Activated CD8-positive, alpha-beta T cell treated with anti-CD3 and anti-CD28 coated beads for 36 hours (primary cell): ENCODE measurements at regions not wholly inside any gene's neighbourhood (a gene's known extent, or its start where the extent isn't known, plus 50 kb on each side); places are given as distances from the start of the nearest gene placed in this dataset.
"Not testable (repeated sequence)": the region's sequence is repeated elsewhere in the genome, so short reads cannot be mapped to it uniquely, and the experiment has no call there.

ENCODE experiments used
- ATAC-seq: fragments of 200-7000 bp; cut with Tn5 transposase; one replicate; pipeline ENCODE4 v1.10.0; 2021; ENCODE audit warnings: mild to moderate bottlenecking, moderate library complexity
- CTCF ChIA-PET: fragments of 350-600 bp; sonication (Branson Sonifier 250); formaldehyde crosslinking; loops from one replicate; lab custom pipeline; 2021; ENCODE audit warnings: antibody characterized with exemption; lab: Charles Lee
- POLR2A ChIA-PET: fragments of 350-600 bp; sonication (Branson Sonifier 250); formaldehyde crosslinking; loops from one replicate; lab custom pipeline; 2021; ENCODE audit warnings: antibody characterized with exemption; lab: Charles Lee
- DNase-seq: peaks from one replicate; pipeline ENCODE4 v3.0.0-alpha.2; 2020
- H3K27ac Mint-ChIP-seq: one replicate; pipeline ENCODE4 v1.8.0; 2021; ENCODE audit warnings: mild to moderate bottlenecking, mixed read lengths
- H3K27me3 Mint-ChIP-seq: one replicate; pipeline ENCODE4 v1.8.0; 2021; ENCODE audit warnings: mixed read lengths
- H3K36me3 Mint-ChIP-seq: one replicate; pipeline ENCODE4 v1.8.0; 2021; ENCODE audit warnings: low read depth, mixed read lengths
- H3K4me1 Mint-ChIP-seq: one replicate; pipeline ENCODE4 v1.8.0; 2021; ENCODE audit warnings: low read depth, mixed read lengths
- H3K4me3 Mint-ChIP-seq: one replicate; pipeline ENCODE4 v1.8.0; 2021; ENCODE audit warnings: mild to moderate bottlenecking, moderate library complexity, mixed read lengths
- H3K9me3 Mint-ChIP-seq: one replicate; pipeline ENCODE4 v1.8.0; 2021; ENCODE audit warnings: mixed read lengths
- intact Hi-C: fragments of 100-400 bp; cut with micrococcal nuclease; formaldehyde crosslinking; loops from one replicate; pipeline ENCODE4 v1.10.0; 2022
- TF ChIP-seq, protein P1 (sequence below): fragments of 200-600 bp; IDR thresholded peaks from one replicate; pipeline ENCODE4 v1.8.0; 2022; ENCODE audit warnings: antibody characterized with exemption, mild to moderate bottlenecking

DNA sequence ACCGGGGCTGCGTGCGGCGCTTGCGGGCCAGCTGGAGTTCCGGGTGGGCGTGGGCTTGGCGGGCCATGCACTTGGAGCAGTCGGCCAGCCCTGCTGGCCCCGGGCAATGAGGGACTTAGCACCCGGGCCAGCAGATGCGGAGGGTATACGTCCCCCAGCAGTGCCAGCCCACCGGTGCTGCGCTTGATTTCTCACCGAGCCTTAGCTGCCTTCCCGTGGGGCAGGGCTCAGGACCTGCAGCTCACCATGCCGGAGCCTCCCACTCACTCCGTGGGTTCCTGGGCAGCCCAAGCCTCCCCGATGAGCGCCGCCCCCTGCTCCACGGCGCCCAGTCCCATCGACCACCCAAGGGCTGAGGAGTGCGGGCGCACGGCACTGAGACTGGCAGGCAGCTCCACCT lies 51.4 kb upstream of the INPP4B start:
- POLR2A ChIA-PET = interaction anchor here (1.2 kb wide), 1 partner anchor 13 kb away, joined by 3 read pairs; no protein-coding TSS in a partner anchor

DNA sequence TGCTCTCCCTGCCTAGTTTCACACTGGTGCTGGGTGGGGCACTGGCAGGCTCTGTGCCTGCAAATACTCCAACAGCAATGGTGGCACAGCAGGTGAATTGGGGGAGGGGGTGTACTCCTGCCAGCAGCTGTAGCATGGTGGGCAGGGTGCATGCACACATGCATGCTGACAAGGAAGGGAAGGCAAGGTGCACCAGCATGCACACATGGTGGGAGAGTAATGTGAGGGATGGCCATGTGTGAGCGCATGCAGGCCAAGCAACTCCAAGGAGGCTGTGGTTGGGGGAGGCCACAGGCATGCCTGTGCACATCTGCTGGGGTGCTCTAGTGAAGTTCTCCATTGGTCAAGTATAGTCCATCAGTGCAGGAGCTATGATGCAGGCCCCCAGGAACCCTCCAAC lies 54.5 kb upstream of the INPP4B start:
- Mint-ChIP-seq H3K4me1 (no peaks in the 10 kb centered on the region), H3K36me3 (no peaks in the 10 kb centered on the region), H3K4me3 (no peak overlapping the region), H3K27ac (no peak overlapping the region), H3K9me3 (peaks cover 4% of the 10 kb centered on the region), H3K27me3 (peaks cover 4% of the 10 kb centered on the region)
- CTCF ChIA-PET = no interaction called here
- ATAC-seq (no peak), DNase-seq (no peak)
- POLR2A ChIA-PET = interaction anchor here (0.5 kb wide), 1 partner anchor 1352 kb away, joined by 3 read pairs; no protein-coding TSS in a partner anchor
- intact Hi-C loops = no loop called here
- TF ChIP-seq, protein P1, sequence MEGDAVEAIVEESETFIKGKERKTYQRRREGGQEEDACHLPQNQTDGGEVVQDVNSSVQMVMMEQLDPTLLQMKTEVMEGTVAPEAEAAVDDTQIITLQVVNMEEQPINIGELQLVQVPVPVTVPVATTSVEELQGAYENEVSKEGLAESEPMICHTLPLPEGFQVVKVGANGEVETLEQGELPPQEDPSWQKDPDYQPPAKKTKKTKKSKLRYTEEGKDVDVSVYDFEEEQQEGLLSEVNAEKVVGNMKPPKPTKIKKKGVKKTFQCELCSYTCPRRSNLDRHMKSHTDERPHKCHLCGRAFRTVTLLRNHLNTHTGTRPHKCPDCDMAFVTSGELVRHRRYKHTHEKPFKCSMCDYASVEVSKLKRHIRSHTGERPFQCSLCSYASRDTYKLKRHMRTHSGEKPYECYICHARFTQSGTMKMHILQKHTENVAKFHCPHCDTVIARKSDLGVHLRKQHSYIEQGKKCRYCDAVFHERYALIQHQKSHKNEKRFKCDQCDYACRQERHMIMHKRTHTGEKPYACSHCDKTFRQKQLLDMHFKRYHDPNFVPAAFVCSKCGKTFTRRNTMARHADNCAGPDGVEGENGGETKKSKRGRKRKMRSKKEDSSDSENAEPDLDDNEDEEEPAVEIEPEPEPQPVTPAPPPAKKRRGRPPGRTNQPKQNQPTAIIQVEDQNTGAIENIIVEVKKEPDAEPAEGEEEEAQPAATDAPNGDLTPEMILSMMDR = no peak

More for the DNA sequence above, 51.4 kb upstream of the INPP4B start:
- H3K36me3 Mint-ChIP-seq, H3K4me3 Mint-ChIP-seq, CTCF ChIA-PET, ATAC-seq, H3K9me3 Mint-ChIP-seq, intact Hi-C loops, H3K4me1 Mint-ChIP-seq, H3K27ac Mint-ChIP-seq, H3K27me3 Mint-ChIP-seq, DNase-seq: not testable (repeated sequence)

DNA sequence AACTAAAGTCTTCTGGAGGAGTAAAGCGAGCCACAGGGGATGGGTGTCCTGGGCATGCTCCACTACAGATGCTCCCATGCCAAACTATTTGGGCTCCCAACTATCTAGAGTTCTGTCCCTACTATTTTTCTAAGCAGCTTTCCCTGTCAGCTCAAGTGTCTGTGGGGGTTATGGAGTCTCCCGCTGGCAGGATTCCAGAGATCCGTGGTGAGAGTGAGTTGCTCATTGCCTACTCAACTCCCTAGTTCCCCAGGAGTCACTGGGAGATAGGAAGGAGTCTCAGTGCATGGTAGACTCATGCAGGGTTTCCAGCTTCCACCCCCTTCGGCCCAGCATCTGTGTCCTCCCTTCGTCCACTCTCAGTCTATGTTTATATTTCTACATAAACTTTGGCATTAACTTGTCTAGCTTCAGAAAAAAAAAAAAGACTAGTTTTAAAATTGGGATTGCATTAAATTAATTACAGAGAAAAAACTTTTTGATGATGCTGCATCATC lies 55.1 kb upstream of the INPP4B start:
- no peaks in the 10 kb centered on the region for H3K4me1 Mint-ChIP-seq
- CTCF ChIA-PET = no interaction called here
- DNase-seq (no peak), ATAC-seq (no peak)
- POLR2A ChIA-PET = interaction anchor here (0.5 kb wide), 1 partner anchor 1353 kb away, joined by 3 read pairs; no protein-coding TSS in a partner anchor
- no peaks in the 10 kb centered on the region for H3K36me3 Mint-ChIP-seq
- intact Hi-C loops = no loop called here
- peaks cover 4% of the 10 kb centered on the region for H3K9me3 Mint-ChIP-seq
- no peak overlapping the region for H3K27ac Mint-ChIP-seq
- no peak overlapping the region for H3K4me3 Mint-ChIP-seq
- peaks cover 4% of the 10 kb centered on the region for H3K27me3 Mint-ChIP-seq
- TF ChIP-seq, protein P1 = no peak

DNA sequence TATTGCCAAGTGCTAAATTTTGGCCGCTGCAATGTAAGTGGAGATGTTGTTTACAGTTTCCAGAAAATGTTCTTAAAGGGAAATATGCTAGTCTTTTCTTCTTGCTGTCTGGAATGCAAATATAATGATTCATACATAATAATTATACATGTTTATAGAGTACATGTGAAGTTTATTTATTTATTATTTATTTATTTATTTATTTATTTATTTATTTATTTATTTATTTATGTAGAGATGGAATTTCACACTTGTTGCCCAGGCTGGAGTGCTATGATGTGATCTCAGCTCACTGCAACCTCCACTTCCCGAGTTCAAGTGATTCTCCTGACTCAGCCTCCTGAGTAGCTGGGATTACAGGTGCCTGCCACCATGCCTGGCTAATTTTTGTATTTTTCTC lies 57.5 kb upstream of the INPP4B start:
- H3K4me1 Mint-ChIP-seq, POLR2A ChIA-PET, ATAC-seq, H3K27ac Mint-ChIP-seq, H3K4me3 Mint-ChIP-seq, CTCF ChIA-PET, H3K36me3 Mint-ChIP-seq, H3K9me3 Mint-ChIP-seq, DNase-seq, intact Hi-C loops, H3K27me3 Mint-ChIP-seq: not testable (repeated sequence)

DNA sequence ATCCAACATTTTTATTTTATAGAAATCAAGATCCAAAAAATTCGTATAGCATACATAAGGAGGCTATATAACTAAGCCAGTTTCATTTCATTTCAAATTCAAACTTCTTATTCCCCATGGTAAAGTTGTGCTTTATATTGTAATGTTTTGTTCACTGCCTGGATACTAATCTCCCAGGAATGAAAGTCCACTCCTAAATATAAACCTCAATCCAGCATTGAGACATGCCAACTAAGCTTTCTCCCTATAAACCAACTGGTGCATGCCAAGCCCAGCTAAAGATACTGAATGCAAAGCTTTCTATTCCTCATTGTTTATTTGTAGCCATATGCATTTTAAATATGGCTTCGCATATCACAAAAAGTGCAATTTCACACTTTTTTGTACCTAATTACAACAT lies 63.8 kb upstream of the INPP4B start:
- Mint-ChIP-seq H3K36me3 (no peaks in the 10 kb centered on the region), H3K4me1 (no peaks in the 10 kb centered on the region), H3K4me3 (no peak overlapping the region), H3K27ac (no peak overlapping the region), H3K27me3 (peaks cover 8% of the 10 kb centered on the region), H3K9me3 (peaks cover 2% of the 10 kb centered on the region)
- ChIA-PET POLR2A (no interaction called here), CTCF (no interaction called here)
- intact Hi-C loops = no loop called here
- DNase-seq (no peak), ATAC-seq (no peak)
- TF ChIP-seq, protein P1 = no peak

DNA sequence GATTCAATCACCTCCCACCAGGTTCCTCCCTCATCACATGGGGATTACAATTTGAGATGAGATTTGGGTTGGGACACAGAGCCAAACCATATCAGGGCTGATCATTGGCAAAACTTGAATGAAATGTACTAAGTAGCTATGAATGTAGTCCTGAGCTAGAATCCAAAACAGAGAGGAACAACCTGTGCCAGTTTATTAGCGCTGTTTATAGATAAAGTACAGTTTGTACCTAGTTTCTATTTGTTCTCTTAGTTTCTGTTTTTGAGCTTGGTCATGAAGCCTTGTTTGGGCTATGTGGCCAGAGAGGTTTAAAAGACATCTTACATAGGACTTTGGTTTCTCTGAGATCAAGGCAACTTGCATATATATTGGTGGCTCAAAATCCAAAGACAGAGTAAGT lies 66.9 kb upstream of the INPP4B start:
- intact Hi-C loops = no loop called here
- H3K4me1 Mint-ChIP-seq = no peaks in the 10 kb centered on the region
- ChIA-PET POLR2A (no interaction called here), CTCF (no interaction called here)
- TF ChIP-seq, protein P1 = no peak
- H3K9me3 Mint-ChIP-seq = peaks cover 1% of the 10 kb centered on the region
- H3K4me3 Mint-ChIP-seq = no peak overlapping the region
- H3K27me3 Mint-ChIP-seq = peaks cover 5% of the 10 kb centered on the region
- DNase-seq = no peak
- no peaks in the 10 kb centered on the region for H3K36me3 Mint-ChIP-seq
- ATAC-seq = no peak
- no peak overlapping the region for H3K27ac Mint-ChIP-seq
